K562 (cell line): ENCODE measurements at regions not wholly inside any gene's neighbourhood (a gene's known extent, or its start where the extent isn't known, plus 50 kb on each side); places are given as distances from the start of the nearest gene placed in this dataset.

ENCODE experiments used
- ATAC-seq: fragments of 200-7000 bp; cut with Tn5 transposase; 3 replicates; pipeline ENCODE4 v1.9.1; 2020; ENCODE audit warnings: moderate library complexity
- BruUV-seq: library from RNA; stranded (reverse); fragments of 400-500 nt; replicated peaks from 2 replicates; lab custom pipeline; 2021; lab: Mats Ljungman, UMichigan
- CTCF ChIA-PET: fragments of 300-600 bp; formaldehyde crosslinking; extraction: SDS; loops from one replicate; lab custom pipeline; 2021; ENCODE audit warnings: low intra/inter-chr PET ratio; lab: Yijun Ruan, JAX
- POLR2A ChIA-PET: fragments of 300-600, 350-650 bp; sonication (Branson Sonifier 250); formaldehyde crosslinking; extraction: SDS; loops from one replicate; lab custom pipeline; 2021; ENCODE audit warnings: antibody characterized with exemption, inconsistent platforms; lab: Yijun Ruan, JAX
- DNase-seq, 4 experiments: peaks; one replicate each; pipeline versions ENCODE4 v3.0.0 to v3.0.0-alpha.2; 2011 to 2018; ENCODE audit warnings: low spot score in 3 of 4, mixed read lengths in 3 of 4; ENCODE audit errors: extremely low read depth in 1 of 4
- FAIRE-seq: peaks from 2 replicates; lab custom pipeline; 2011; peaks lifted over from hg19 to GRCh38; lab: Jason Lieb, UNC
- H2AFZ ChIP-seq: 2 replicates; pipeline ENCODE4 v1.6.0; 2011; ENCODE audit warnings: low read depth, low read length, control low read depth, inconsistent platforms
- H3K27ac ChIP-seq: fragments of 200-600 bp; 3 replicates; pipeline ENCODE4 v1.8.0; 2011; ENCODE audit warnings: low read depth, mild to moderate bottlenecking, control low read depth, inconsistent platforms, low read length, moderate library complexity, mixed read lengths; ENCODE audit errors: extremely low read depth
- H3K27me3 ChIP-seq, 2 experiments: fragments of 300-600 bp in 1 of 2; 2 replicates in 1 of 2; 3 replicates in 1 of 2; pipeline versions ENCODE4 v1.6.0 to v1.8.0; 2011; ENCODE audit warnings: inconsistent platforms in 2 of 2, low read length in 2 of 2, mild to moderate bottlenecking in 1 of 2, mixed read lengths in 1 of 2, moderate library complexity in 1 of 2; ENCODE audit not compliant: control insufficient read depth in 2 of 2, insufficient read depth in 2 of 2
- H3K36me3 ChIP-seq: fragments of 300-600 bp; 3 replicates; pipeline ENCODE4 v1.8.0; 2011; ENCODE audit warnings: mild to moderate bottlenecking, low read length, inconsistent platforms; ENCODE audit not compliant: control insufficient read depth, insufficient read depth
- H3K4me1 ChIP-seq, 2 experiments: fragments of 200-600 bp in 1 of 2; replicated peaks in 1 of 2; 2 replicates in 1 of 2; 3 replicates in 1 of 2; pipeline versions ENCODE4 v1.5.1 to v1.8.0; 2011; ENCODE audit warnings: inconsistent platforms in 2 of 2, low read length in 2 of 2, mild to moderate bottlenecking in 1 of 2, mixed read lengths in 1 of 2, moderate library complexity in 1 of 2; ENCODE audit not compliant: control insufficient read depth in 2 of 2, insufficient read depth in 2 of 2
- H3K4me2 ChIP-seq: 2 replicates; pipeline ENCODE4 v1.6.1; 2011; ENCODE audit warnings: low read length, control low read depth, inconsistent platforms, mixed read lengths; ENCODE audit not compliant: insufficient read depth
- H3K4me3 ChIP-seq: fragments of 200-600 bp; sonication (generic), shearing (Covaris generic); 2 replicates; pipeline ENCODE4 v1.5.1; 2016; ENCODE audit warnings: control low read depth, inconsistent platforms
- H3K79me2 ChIP-seq: fragments of 200-600 bp; 3 replicates; pipeline ENCODE4 v1.8.0; 2011; ENCODE audit warnings: low read length, inconsistent platforms; ENCODE audit not compliant: control insufficient read depth, insufficient read depth
- H3K9ac ChIP-seq, 2 experiments: 2 replicates each; pipeline versions ENCODE4 v1.6.0 to v1.6.1; 2011; ENCODE audit warnings: low read depth in 2 of 2, low read length in 2 of 2, control low read depth in 1 of 2, inconsistent platforms in 1 of 2, mild to moderate bottlenecking in 1 of 2, mixed read lengths in 1 of 2; ENCODE audit not compliant: insufficient read depth in 1 of 2
- H3K9me1 ChIP-seq: one replicate; pipeline ENCODE4 v1.6.0; 2011; ENCODE audit warnings: inconsistent platforms, mild to moderate bottlenecking, low read length, moderate library complexity; ENCODE audit not compliant: control insufficient read depth, insufficient read depth
- H3K9me3 ChIP-seq: replicated peaks from 2 replicates; pipeline ENCODE4 v1.5.1; 2011; ENCODE audit warnings: low read depth, low read length, inconsistent platforms; ENCODE audit not compliant: control insufficient read depth, insufficient read depth
- H4K20me1 ChIP-seq: replicated peaks from 2 replicates; pipeline ENCODE4 v1.6.1; 2011; ENCODE audit warnings: low read length, inconsistent platforms, mixed read lengths; ENCODE audit not compliant: control insufficient read depth, insufficient read depth
- GABPB1 ChIP-seq: sonication (generic); formaldehyde crosslinking; IDR thresholded peaks from 2 replicates; pipeline ENCODE4 v1.8.0; 2022; ENCODE audit warnings: mild to moderate bottlenecking, missing genetic modification reagents
- GATAD2B ChIP-seq: fragments of 450-650 bp; IDR thresholded peaks from 2 replicates; pipeline ENCODE4 v1.6.1; 2017; ENCODE audit warnings: mild to moderate bottlenecking, borderline replicate concordance
- MEIS2 ChIP-seq: fragments of 450-650 bp; IDR thresholded peaks from 2 replicates; pipeline ENCODE4 v1.6.1; 2014; ENCODE audit warnings: mild to moderate bottlenecking; ENCODE audit not compliant: partially characterized antibody
- MXI1 ChIP-seq: IDR thresholded peaks from 2 replicates; pipeline ENCODE4 v1.6.1; 2011; ENCODE audit warnings: low read depth, mild to moderate bottlenecking, improper control_type of control experiment, low read length
- NKRF ChIP-seq: fragments of 450-650 bp; IDR thresholded peaks from 2 replicates; pipeline ENCODE4 v1.6.1; 2016; ENCODE audit warnings: borderline replicate concordance
- PATZ1 ChIP-seq: fragments of 250-450 bp; sonication (Bioruptor Pico); IDR thresholded peaks from 2 replicates; pipeline ENCODE4 v1.5.0; 2020; ENCODE audit warnings: mild to moderate bottlenecking, borderline replicate concordance
- REST ChIP-seq, 2 experiments: fragments of 450-650 bp; formaldehyde crosslinking in 1 of 2; IDR thresholded peaks; 2 replicates each; pipeline versions ENCODE4 v1.4.0 to v1.6.1; 2014 to 2020; ENCODE audit warnings: mild to moderate bottlenecking in 2 of 2, borderline replicate concordance in 1 of 2, low read depth in 1 of 2
- ZNF324 ChIP-seq: fragments of 250-450 bp; sonication (Bioruptor Pico); IDR thresholded peaks from 2 replicates; pipeline ENCODE4 v1.4.0; 2020; ENCODE audit warnings: mild to moderate bottlenecking
- ZNF561 ChIP-seq: fragments of 450-650 bp; formaldehyde crosslinking; conservative IDR thresholded peaks from 2 replicates; pipeline ENCODE4 v1.4.0; 2020; ENCODE audit warnings: mild to moderate bottlenecking, moderate library complexity
- WGBS: fragments of 100-300 bp; shearing (Covaris generic); methylation state at CpG from one replicate; pipeline ENCODE4 v1.1.6; 2016; ENCODE audit warnings: low coverage, mixed read lengths; ENCODE audit not compliant: insufficient coverage; ENCODE audit errors: missing lambda C conversion rate; 5-methylcytosine and 5-hydroxymethylcytosine counted together
- in situ Hi-C: fragments of 300-500 bp; cut with MboI; formaldehyde crosslinking; loops from 4 replicates; pipeline ENCODE4 v1.15.0; 2018; ENCODE audit warnings: inconsistent platforms, mixed read lengths
- intact Hi-C: fragments of 100-400 bp; cut with micrococcal nuclease; formaldehyde crosslinking; loops from 2 replicates; pipeline ENCODE4 v1.14.2; 2022
- TF ChIP-seq, protein P1 (sequence below): fragments of 250-450 bp; sonication (Bioruptor Pico); IDR thresholded peaks from 2 replicates; pipeline ENCODE4 v1.8.0; 2021; ENCODE audit warnings: borderline replicate concordance, mild to moderate bottlenecking, moderate library complexity; ENCODE audit not compliant: poor library complexity, severe bottlenecking

- no peak for DNase-seq
- in situ Hi-C loops, result no loop called here
- no peak for TF ChIP-seq MXI1
- TF ChIP-seq ZNF324 (CRISPR knock-in tag), result no peak
- no peak for TF ChIP-seq MEIS2
- no peak for TF ChIP-seq GATAD2B
- no peak for TF ChIP-seq NKRF
- no peak for TF ChIP-seq PATZ1
- no peak for TF ChIP-seq ZNF561
- TF ChIP-seq, protein P1, sequence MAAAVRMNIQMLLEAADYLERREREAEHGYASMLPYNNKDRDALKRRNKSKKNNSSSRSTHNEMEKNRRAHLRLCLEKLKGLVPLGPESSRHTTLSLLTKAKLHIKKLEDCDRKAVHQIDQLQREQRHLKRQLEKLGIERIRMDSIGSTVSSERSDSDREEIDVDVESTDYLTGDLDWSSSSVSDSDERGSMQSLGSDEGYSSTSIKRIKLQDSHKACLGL, result no peak
- TF ChIP-seq REST (IDR thresholded peaks at IDR 0.05; ENCODE audit: borderline replicate concordance), result no peak
- TF ChIP-seq REST (CRISPR knock-in tag; IDR thresholded peaks at IDR 0.05; ENCODE audit: low read depth), result no peak
- no peak for TF ChIP-seq GABPB1 (CRISPR knock-in tag)
Observed at GRCh38 chr2:125041846-125042245, 1016.8 kb downstream of the CNTNAP5 start.

More at GRCh38 chr2:125041846-125042245, 1016.8 kb downstream of the CNTNAP5 start:
- no TSS peak for BruUV-seq
- H3K9me1 ChIP-seq, result no peaks in the 10 kb centered on the region
- H3K79me2 ChIP-seq, result no peaks in the 10 kb centered on the region
- no peaks in the 10 kb centered on the region for H3K4me1 ChIP-seq
- no peak overlapping the region for H3K4me3 ChIP-seq
- POLR2A ChIA-PET, result no interaction called here
- H3K27ac ChIP-seq, result no peak overlapping the region
- peaks cover 3% of the 10 kb centered on the region; the same call in 1 of the 2 replicates for H3K9me3 ChIP-seq
- H4K20me1 ChIP-seq, result no peaks in the 10 kb centered on the region
- H3K36me3 ChIP-seq, result no peaks in the 10 kb centered on the region
- H3K9ac ChIP-seq, result no peak overlapping the region
- intact Hi-C loops, result no loop called here
- H2AFZ ChIP-seq, result no peak overlapping the region
- no peaks in the 10 kb centered on the region for H3K27me3 ChIP-seq
- CTCF ChIA-PET, result no interaction called here
- WGBS, result 0% methylated on average over 2 of the region's 2 CpGs
- no peak overlapping the region for H3K4me2 ChIP-seq
- FAIRE-seq (no peak), ATAC-seq (no peak)
